ENCODE measurements at regions not wholly inside any gene's neighbourhood (a gene's known extent, or its start where the extent isn't known, plus 50 kb on each side); places are given as distances from the start of the nearest gene placed in this dataset.

- no peak for DNase-seq (ENCODE audit: low read depth in 2 of 2)
Measured at GRCh38 chr18:37701967-37702366, 136.4 kb upstream of the CELF4 start.

DNA sequence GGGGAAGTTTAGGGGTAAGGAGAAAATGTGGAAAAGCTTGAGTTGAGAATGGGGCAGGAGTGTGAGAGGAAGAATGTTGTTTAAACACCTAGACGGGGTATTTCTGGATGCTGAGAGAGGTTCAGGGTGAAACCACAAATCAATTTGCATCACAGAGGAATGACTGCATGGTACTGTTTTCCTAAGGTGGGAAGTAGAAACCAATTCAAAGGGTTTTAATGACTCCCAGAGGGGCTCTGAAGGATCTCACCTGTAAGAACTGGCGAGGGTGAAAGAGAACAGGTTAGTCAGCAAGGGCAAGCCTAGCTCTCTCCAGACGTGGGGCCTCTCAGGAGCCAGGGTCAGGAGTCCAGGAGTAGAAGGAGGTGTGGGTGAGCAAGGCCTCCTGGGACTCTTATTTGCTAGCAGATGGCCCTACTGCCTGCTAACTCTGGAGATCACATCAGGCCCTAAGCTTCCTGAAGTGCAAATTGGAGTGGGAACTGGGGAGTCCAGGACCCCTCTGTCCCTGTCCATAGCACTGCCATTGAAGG is 133.0 kb upstream of the CELF4 start:
- DNase-seq (ENCODE audit: low read depth in 2 of 2), result no peak

DNA sequence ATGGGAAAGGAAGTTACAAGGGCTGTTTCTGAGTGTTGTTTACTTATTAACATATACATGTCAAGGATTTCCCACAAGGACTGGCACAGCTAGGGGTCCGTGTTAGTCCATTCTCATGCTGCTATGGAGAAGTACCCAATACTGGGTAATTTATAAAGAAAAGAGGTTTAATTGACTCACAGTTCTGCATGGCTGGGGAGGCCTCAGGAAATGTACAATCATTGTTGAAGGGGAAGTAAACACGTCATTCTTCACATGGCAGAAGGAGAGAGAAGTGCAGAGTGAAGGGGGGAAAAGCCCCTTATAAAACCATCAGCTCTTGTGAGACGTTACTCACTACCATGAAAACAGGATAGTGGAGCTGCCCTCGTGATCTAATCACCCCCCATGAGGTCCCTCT is 128.9 kb upstream of the CELF4 start:
- DNase-seq (ENCODE audit: low read depth in 2 of 2), result no peak

- DNase-seq (ENCODE audit: low read depth in 2 of 2), result no peak
Measured at GRCh38 chr18:37691162-37691561, 125.6 kb upstream of the CELF4 start.

DNA sequence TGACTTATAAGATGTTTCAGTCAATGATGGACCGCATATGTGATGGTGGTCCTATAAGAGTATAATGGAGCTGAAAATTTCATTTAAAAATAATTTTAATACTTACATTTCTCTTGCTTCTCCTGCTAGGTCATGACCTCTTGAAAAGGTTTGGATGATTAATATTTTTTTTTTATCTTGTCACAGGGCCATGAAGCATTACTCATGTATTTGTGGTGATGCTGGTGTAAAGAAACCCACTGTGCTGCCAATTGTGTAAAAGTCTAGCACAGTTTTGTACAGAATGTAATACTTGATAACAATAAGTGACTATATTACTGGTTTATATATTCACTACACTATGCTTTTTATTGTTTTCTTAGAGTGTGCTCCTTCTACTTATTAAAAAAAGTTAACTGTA is 124.2 kb upstream of the CELF4 start:
- no peak for DNase-seq (ENCODE audit: low read depth in 2 of 2)

DNA sequence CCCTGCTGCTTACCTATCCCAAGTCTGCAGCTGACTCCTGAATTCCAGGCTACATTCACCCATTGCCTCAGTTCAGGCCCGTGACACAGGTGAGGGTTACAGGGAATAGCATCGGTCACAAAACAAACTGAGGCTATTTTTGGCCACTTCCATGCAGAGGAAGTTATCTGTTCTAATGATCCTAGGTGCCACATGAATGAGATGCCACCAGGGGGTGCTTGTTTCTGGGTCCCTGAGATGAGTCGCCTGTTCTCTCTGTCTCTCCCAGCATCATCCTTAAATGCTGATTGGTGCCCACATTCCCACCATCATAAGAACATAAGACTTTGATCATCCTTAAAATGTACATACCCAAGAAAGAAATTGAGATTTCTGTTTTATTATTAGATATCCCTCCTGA is 119.0 kb upstream of the CELF4 start:
- no peak for DNase-seq (ENCODE audit: low read depth in 2 of 2)

GRCh38 chr18:37684183-37684582 is 118.6 kb upstream of the CELF4 start:
- DNase-seq (ENCODE audit: low read depth in 2 of 2), result no peak

DNA sequence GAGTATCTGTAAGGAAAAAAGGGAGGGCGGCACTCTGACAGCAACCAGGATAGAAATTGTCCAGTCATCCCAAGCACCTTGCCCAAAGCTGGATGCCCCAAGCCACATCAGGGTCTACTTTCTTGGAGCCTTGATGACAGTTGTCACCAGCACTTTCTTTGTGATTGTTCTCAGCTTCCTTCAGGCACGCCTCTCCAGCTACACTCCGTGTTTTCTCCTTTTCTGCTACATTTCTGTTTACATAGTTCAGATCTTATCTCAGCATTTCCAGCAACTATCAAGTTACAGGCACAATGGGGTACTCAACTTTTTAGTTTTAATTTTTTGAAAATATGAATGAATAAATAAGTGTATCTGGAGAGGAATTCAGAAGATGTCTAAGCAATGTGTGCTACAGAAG is 115.3 kb upstream of the CELF4 start:
- no peak for DNase-seq (ENCODE audit: low read depth in 2 of 2)

DNA sequence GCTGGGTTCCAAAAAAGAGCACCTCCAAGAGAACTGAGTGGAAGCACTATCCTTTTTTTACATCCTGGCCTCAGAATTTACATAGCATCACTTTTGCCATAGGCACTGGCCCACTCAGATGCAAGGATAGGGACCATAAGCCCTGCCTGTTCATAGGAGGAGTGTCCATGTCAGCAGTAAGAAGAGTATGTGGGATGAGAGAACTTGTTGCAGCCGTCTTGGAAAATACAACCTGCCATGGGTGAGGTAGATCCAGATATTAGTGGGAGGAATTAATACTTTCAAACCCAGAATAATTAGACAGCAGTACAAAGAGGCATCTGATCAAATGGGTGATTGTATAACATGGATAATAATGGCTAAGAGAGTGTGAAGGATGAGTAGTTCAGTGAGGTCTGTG is 110.7 kb upstream of the CELF4 start:
- DNase-seq (ENCODE audit: low read depth in 2 of 2), result no peak

- DNase-seq (ENCODE audit: low read depth in 2 of 2), result no peak
Measured at GRCh38 chr18:37675699-37676098, 110.1 kb upstream of the CELF4 start.

DNA sequence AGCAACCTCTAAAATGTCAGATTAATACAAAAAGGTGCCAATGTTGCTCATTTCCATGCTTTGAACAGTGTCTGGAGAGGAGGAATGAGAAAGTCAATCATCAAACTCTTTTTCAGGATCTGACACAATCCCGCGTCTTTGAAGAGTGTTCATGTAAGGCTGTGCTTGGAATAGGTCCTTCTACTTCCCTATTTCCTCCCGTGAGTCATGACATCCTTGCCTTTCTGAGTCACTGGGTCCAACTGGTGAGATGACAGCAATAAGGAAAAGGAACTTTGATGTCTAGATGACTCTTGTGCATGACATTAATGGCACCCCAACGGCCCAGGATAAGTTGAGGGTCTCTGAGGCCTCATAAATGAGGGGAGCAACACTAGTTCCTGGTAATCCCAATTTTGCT is 109.0 kb upstream of the CELF4 start:
- no peak for DNase-seq (ENCODE audit: low read depth in 2 of 2)

- DNase-seq (ENCODE audit: low read depth in 2 of 2), result no peak
Measured at GRCh38 chr18:37673671-37674070, 108.1 kb upstream of the CELF4 start.

GRCh38 chr18:37672932-37673595 is 107.5 kb upstream of the CELF4 start:
- DNase-seq (ENCODE audit: low read depth in 2 of 2), result no peak

GRCh38 chr18:37672001-37672400 is 106.4 kb upstream of the CELF4 start:
- DNase-seq (ENCODE audit: low read depth in 2 of 2), result no peak

DNA sequence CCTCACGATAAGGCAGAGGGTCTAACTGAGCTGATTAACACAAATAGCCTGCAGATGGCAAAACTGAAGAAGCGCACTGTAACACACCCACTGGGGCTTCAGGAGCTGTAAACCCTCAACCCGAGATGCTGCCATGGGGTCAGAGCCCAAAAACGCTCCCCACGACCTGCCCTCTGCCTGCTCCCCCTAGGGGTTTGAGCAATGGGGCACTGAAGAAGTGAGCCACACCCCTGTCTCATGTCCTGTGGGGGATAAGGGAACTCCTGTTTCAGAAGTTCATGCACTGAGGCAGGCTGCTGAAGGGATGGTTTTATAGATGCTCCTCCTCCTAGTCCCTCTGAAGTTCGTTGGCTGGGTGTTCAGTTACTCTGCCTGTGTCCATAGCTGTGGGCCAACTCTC is 105.9 kb upstream of the CELF4 start:
- no peak for DNase-seq (ENCODE audit: low read depth in 2 of 2)

- no peak for DNase-seq (ENCODE audit: low read depth in 2 of 2)
Measured at GRCh38 chr18:37671119-37671518, 105.5 kb upstream of the CELF4 start.

- DNase-seq (ENCODE audit: low read depth in 2 of 2), result no peak
Measured at GRCh38 chr18:37669991-37670534, 104.5 kb upstream of the CELF4 start.

- DNase-seq (ENCODE audit: low read depth in 2 of 2), result no peak
Measured at GRCh38 chr18:37668971-37669747, 103.6 kb upstream of the CELF4 start.

DNA sequence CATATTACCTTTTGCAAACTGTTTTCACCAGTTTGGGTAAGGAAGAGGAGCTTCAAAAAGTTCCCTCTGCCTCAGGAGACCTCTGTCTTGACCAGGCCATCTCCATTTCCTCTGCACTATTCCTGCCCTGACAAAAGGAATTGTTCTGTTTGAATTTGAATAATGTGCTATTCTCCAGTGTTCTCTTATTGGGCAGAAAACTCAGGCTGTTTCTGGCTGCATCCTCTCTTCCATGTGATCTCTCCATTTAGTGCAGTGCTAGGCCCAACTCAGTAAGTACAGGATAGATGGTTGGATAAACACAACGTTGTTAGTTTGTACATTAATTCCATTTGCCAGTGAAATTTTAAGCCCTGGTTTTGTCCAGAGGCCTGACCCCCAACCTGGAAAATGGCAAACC is 102.2 kb upstream of the CELF4 start:
- no peak for DNase-seq (ENCODE audit: low read depth in 2 of 2)

GRCh38 chr18:37666991-37667390 is 101.4 kb upstream of the CELF4 start:
- DNase-seq (ENCODE audit: low read depth in 2 of 2), result no peak

DNA sequence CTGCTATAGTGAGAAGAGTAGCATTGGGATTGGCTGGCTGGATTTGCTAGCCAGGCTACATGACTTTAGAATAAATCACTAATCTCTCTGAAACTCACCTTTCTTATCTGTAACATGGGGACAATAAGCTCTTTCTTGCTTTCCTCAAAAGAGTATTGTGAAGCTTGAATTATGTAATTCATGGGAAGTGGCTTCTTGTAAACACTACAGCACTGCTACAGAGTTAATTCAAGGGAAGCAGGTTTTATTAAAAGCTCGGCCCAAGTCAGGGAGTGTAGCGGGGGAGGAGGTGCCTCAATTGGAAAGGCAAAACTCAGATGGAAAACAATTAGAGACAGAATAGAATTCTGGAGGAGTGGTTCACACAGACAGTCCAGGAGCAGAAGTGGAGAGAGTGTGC is 100.9 kb upstream of the CELF4 start:
- no peak for DNase-seq (ENCODE audit: low read depth in 2 of 2)

DNA sequence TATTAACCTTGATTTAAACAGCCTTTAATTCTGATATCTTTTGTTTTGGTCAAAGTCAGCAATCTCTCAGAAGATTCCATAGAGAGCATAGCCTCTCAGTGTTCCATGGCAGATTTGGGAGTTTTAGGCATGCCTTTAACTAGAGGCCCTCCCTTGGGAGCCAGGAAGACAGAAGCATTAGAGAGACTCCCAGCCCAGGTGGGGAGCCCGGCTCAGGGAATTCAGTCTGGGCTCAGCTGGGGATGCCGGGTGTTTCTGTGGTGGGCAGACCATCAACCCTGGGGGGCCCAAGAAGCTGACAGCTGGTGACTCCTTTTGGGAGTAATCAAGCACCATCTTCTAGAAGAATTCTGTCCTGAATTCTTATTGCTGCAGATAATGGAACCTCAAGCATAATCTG is 99.7 kb upstream of the CELF4 start:
- DNase-seq (ENCODE audit: low read depth in 2 of 2), result no peak

GRCh38 chr18:37663446-37663845 is 97.8 kb upstream of the CELF4 start:
- no peak for DNase-seq (ENCODE audit: low read depth in 2 of 2)

All from stimulated activated CD4-positive, alpha-beta T cell treated with anti-CD3 and anti-CD28 coated beads, Interleukin-1b, Interleukin-23, amount 100 ng/mL, for 4 hours (primary cell).